ENCODE measurements at regions not wholly inside any gene's neighbourhood (a gene's known extent, or its start where the extent isn't known, plus 50 kb on each side); places are given as distances from the start of the nearest gene placed in this dataset.

DNA sequence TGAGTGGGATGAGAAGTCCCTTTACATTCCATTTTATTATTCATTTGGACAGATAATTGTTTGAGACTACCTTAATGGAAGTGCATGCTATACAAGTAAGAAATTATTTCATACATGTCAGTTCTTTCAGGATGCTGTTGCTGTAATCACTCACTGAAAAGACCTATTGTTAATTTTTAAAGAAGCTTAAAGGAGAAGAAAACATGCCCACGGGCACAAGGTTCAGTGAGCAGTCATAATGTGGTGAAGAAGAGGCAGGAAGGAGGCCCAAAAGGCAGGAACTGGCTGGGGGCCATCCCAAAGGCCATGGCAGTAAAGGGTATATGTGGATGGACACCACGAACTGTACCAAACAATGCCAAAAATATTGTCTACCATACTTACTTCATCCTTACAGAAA, 206.0 kb downstream of the LYPLAL1 start:
- TF ChIP-seq, protein P1, sequence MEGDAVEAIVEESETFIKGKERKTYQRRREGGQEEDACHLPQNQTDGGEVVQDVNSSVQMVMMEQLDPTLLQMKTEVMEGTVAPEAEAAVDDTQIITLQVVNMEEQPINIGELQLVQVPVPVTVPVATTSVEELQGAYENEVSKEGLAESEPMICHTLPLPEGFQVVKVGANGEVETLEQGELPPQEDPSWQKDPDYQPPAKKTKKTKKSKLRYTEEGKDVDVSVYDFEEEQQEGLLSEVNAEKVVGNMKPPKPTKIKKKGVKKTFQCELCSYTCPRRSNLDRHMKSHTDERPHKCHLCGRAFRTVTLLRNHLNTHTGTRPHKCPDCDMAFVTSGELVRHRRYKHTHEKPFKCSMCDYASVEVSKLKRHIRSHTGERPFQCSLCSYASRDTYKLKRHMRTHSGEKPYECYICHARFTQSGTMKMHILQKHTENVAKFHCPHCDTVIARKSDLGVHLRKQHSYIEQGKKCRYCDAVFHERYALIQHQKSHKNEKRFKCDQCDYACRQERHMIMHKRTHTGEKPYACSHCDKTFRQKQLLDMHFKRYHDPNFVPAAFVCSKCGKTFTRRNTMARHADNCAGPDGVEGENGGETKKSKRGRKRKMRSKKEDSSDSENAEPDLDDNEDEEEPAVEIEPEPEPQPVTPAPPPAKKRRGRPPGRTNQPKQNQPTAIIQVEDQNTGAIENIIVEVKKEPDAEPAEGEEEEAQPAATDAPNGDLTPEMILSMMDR (IDR thresholded peaks at IDR 0.05; ENCODE audit: control extremely low read depth in 1 of 3, insufficient read depth in 1 of 3, low read depth in 1 of 3, low read length in 3 of 3): no peak
- TF ChIP-seq TAF1 (IDR thresholded peaks at IDR 0.05; ENCODE audit: low read depth, low read length) (no peak), KDM5A (IDR thresholded peaks at IDR 0.05; ENCODE audit: low read length) (no peak), ZNF274 (IDR thresholded peaks at IDR 0.05; ENCODE audit: borderline replicate concordance, extremely low read depth, low read length) (no peak), HDAC6 (IDR thresholded peaks at IDR 0.05; ENCODE audit: low read depth, low read length) (no peak), GABPA (IDR thresholded peaks at IDR 0.05; ENCODE audit: borderline replicate concordance, insufficient read depth, low read length) (no peak), RFX5 (IDR thresholded peaks at IDR 0.05; ENCODE audit: borderline replicate concordance, low read depth, low read length) (no peak), RBBP5 (IDR thresholded peaks at IDR 0.05; ENCODE audit: borderline replicate concordance, low read depth, low read length) (no peak), SRF (IDR thresholded peaks at IDR 0.05; ENCODE audit: low read depth, low read length) (no peak)
- TF ChIP-seq, protein P2, sequence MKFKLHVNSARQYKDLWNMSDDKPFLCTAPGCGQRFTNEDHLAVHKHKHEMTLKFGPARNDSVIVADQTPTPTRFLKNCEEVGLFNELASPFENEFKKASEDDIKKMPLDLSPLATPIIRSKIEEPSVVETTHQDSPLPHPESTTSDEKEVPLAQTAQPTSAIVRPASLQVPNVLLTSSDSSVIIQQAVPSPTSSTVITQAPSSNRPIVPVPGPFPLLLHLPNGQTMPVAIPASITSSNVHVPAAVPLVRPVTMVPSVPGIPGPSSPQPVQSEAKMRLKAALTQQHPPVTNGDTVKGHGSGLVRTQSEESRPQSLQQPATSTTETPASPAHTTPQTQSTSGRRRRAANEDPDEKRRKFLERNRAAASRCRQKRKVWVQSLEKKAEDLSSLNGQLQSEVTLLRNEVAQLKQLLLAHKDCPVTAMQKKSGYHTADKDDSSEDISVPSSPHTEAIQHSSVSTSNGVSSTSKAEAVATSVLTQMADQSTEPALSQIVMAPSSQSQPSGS (IDR thresholded peaks at IDR 0.05; ENCODE audit: low read length): no peak
